PFSK-1 (cell line): ENCODE measurements at regions not wholly inside any gene's neighbourhood (a gene's known extent, or its start where the extent isn't known, plus 50 kb on each side); places are given as distances from the start of the nearest gene placed in this dataset.

ENCODE experiments used
- FOXP2 ChIP-seq: optimal IDR thresholded peaks from 2 replicates; pipeline ENCODE3; 2011; ENCODE audit warnings: borderline replicate concordance, control low read depth, inconsistent platforms; ENCODE audit not compliant: insufficient read depth; ENCODE audit errors: extremely low read length, extremely low read depth
- POLR2AphosphoS5 ChIP-seq: IDR thresholded peaks from 2 replicates; pipeline ENCODE4 v1.6.1; 2012; ENCODE audit warnings: low read depth, mild to moderate bottlenecking, control low read depth, low read length, moderate library complexity
- SIN3A ChIP-seq: IDR thresholded peaks from 2 replicates; pipeline ENCODE4 v1.6.1; 2012; ENCODE audit warnings: mild to moderate bottlenecking, low read length, moderate library complexity, borderline replicate concordance; ENCODE audit not compliant: insufficient read depth
- TAF1 ChIP-seq: IDR thresholded peaks from 2 replicates; pipeline ENCODE4 v1.6.1; 2012; ENCODE audit warnings: low read length, control low read depth, borderline replicate concordance; ENCODE audit not compliant: insufficient read depth
- TF ChIP-seq, protein P1 (sequence below), 2 experiments: IDR thresholded peaks; 2 replicates each; pipeline versions ENCODE4 v1.6.1 to v1.8.0; 2011 to 2012; ENCODE audit warnings: low read depth in 2 of 2, low read length in 2 of 2, control low read depth in 1 of 2, inconsistent platforms in 1 of 2, mild to moderate bottlenecking in 1 of 2, moderate library complexity in 1 of 2; ENCODE audit not compliant: insufficient read depth in 1 of 2

DNA sequence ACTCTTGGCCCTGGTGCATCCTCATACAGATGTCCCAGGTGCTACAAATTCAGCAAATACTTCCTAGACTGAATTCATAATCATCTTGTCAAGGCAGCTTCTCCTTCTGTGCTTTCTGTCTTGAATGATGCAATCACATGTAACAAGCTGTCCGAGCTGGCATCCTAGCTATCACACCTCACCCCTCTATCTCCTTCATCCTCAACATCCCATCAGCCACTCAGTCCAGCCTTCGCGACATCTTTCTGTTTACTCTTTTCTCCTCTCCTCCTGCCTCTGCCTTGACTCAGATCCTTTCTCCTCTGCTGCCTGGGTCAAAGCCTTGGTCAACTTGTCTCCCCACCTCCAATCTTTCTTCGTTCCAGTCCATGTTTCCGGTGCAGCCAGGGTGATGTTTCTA lies 240.4 kb upstream of the CELF2 start:
- TF ChIP-seq POLR2AphosphoS5 (no peak), FOXP2 (no peak), SIN3A (no peak), TAF1 (no peak)
- TF ChIP-seq, protein P1, sequence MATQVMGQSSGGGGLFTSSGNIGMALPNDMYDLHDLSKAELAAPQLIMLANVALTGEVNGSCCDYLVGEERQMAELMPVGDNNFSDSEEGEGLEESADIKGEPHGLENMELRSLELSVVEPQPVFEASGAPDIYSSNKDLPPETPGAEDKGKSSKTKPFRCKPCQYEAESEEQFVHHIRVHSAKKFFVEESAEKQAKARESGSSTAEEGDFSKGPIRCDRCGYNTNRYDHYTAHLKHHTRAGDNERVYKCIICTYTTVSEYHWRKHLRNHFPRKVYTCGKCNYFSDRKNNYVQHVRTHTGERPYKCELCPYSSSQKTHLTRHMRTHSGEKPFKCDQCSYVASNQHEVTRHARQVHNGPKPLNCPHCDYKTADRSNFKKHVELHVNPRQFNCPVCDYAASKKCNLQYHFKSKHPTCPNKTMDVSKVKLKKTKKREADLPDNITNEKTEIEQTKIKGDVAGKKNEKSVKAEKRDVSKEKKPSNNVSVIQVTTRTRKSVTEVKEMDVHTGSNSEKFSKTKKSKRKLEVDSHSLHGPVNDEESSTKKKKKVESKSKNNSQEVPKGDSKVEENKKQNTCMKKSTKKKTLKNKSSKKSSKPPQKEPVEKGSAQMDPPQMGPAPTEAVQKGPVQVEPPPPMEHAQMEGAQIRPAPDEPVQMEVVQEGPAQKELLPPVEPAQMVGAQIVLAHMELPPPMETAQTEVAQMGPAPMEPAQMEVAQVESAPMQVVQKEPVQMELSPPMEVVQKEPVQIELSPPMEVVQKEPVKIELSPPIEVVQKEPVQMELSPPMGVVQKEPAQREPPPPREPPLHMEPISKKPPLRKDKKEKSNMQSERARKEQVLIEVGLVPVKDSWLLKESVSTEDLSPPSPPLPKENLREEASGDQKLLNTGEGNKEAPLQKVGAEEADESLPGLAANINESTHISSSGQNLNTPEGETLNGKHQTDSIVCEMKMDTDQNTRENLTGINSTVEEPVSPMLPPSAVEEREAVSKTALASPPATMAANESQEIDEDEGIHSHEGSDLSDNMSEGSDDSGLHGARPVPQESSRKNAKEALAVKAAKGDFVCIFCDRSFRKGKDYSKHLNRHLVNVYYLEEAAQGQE (IDR thresholded peaks at IDR 0.05; ENCODE audit: insufficient read depth in 1 of 2, low read depth in 2 of 2, low read length in 2 of 2): no peak
